Uterus (tissue), 3 donors: ENCODE measurements at regions not wholly inside any gene's neighbourhood (a gene's known extent, or its start where the extent isn't known, plus 50 kb on each side); places are given as distances from the start of the nearest gene placed in this dataset.
"Not testable (repeated sequence)": the region's sequence is repeated elsewhere in the genome, so short reads cannot be mapped to it uniquely, and the experiment has no call there.

Experiments used
- DNase-seq, 2 donors: peaks; one replicate each; pipeline ENCODE4 v3.0.0-alpha.2; 2019 to 2020
- H3K27ac ChIP-seq, 2 donors: fragments of 200-600 bp; sonication (generic); 1 replicate in 1 of 2; 2 replicates in 1 of 2; pipeline ENCODE4 v1.5.1; 2016 to 2018
- H3K27me3 ChIP-seq, 2 donors: fragments of 200-600 bp; sonication (generic); one replicate each; pipeline ENCODE4 v1.5.1; 2018 to 2019; ENCODE audit warnings: control low read depth in 1 of 2
- H3K36me3 ChIP-seq, 2 donors: fragments of 200-600 bp; sonication (generic); one replicate each; pipeline ENCODE4 v1.5.1; 2019; ENCODE audit warnings: control low read depth in 1 of 2
- H3K4me1 ChIP-seq, 2 donors: fragments of 200-600 bp; sonication (generic); one replicate each; pipeline ENCODE4 v1.5.1; 2018 to 2019; ENCODE audit warnings: control low read depth in 1 of 2
- H3K4me3 ChIP-seq, 2 donors: fragments of 200-600 bp; sonication (generic); 1 replicate in 1 of 2; 2 replicates in 1 of 2; pipeline ENCODE4 v1.5.1; 2018 to 2019; ENCODE audit warnings: mild to moderate bottlenecking in 1 of 2
- H3K9me3 ChIP-seq, 2 donors: fragments of 200-600 bp; sonication (generic); one replicate each; pipeline ENCODE4 v1.5.1; 2019; ENCODE audit warnings: control low read depth in 1 of 2
- POLR2A ChIP-seq, 2 donors: fragments of 450-650 bp; IDR thresholded peaks; one replicate each; pipeline ENCODE4 v1.6.1; 2016; ENCODE audit warnings: antibody characterized with exemption in 2 of 2, mild to moderate bottlenecking in 1 of 2, moderate library complexity in 1 of 2
- intact Hi-C: fragments of 100-400 bp; cut with DNase I; formaldehyde crosslinking; loops from one replicate; pipeline ENCODE4 v1.15.1; 2023; ENCODE audit warnings: low total_unique reads
- TF ChIP-seq, protein P1 (sequence below), 4 experiments: fragments of 200-600 bp in 2 of 4; fragments of 450-650 bp in 2 of 4; sonication (generic) in 2 of 4; IDR thresholded peaks; one replicate each; pipeline ENCODE4 v1.5.1; 2016 to 2019; ENCODE audit warnings: antibody characterized with exemption in 4 of 4, mild to moderate bottlenecking in 2 of 4, moderate library complexity in 1 of 4
- donor health status: DM: yes; HTN: yes; CAD: no.

DNA sequence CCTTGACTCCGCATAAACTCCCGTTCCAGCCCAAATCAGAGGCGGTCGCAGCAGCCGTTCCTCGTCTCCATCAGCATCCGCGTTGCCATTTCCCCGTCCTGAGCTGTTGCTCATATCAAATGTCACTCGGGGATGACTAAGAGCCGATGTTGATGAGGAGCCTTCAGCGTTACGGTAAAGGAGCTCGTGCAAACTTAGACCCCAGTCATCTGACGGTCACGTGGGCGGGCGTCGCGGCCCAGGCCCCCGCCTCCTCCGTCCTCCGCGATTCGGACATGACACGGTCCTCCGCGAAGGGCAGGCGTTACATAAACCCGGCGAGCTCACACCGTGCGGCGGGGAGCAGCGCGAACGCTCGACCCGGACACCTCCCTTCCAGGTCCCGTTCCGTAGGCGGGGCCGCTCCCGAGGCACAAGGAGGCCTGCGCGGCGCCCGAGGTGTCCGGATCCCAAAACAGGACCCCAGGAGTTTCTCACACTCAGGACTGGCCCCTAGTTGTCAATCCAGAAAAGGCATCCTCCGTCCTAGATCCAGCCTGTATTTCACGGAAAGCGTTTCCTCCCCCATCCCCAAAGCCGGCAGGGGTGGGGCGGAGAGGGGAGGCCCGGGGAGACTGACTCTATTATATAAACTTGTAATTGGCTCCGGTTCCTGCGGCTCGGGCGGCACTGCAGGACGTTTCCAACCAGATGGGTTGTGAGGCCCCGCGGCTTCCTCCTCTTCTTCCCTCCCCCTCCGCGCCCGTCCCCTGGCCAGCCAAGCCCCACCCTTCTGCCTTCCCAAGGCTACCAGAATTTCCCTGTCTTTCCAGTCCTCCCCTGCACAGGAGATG, 100.0 kb upstream of the IGF1R start:
- no peaks in the 10 kb centered on the region for H3K9me3 ChIP-seq
- no peaks in the 10 kb centered on the region for H3K4me1 ChIP-seq
- peak overlapping the region; percentile 81 to 85 for H3K27ac ChIP-seq
- TF ChIP-seq POLR2A (IDR thresholded peaks at IDR 0.05), result peak in 1 of 2 donors; percentile 42
- TF ChIP-seq, protein P1, sequence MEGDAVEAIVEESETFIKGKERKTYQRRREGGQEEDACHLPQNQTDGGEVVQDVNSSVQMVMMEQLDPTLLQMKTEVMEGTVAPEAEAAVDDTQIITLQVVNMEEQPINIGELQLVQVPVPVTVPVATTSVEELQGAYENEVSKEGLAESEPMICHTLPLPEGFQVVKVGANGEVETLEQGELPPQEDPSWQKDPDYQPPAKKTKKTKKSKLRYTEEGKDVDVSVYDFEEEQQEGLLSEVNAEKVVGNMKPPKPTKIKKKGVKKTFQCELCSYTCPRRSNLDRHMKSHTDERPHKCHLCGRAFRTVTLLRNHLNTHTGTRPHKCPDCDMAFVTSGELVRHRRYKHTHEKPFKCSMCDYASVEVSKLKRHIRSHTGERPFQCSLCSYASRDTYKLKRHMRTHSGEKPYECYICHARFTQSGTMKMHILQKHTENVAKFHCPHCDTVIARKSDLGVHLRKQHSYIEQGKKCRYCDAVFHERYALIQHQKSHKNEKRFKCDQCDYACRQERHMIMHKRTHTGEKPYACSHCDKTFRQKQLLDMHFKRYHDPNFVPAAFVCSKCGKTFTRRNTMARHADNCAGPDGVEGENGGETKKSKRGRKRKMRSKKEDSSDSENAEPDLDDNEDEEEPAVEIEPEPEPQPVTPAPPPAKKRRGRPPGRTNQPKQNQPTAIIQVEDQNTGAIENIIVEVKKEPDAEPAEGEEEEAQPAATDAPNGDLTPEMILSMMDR (IDR thresholded peaks at IDR 0.05), result peak in 1 of 4 experiments; percentile 30
- H3K36me3 ChIP-seq, result no peaks in the 10 kb centered on the region
- peak; percentile 70 to 77 for DNase-seq
- no peaks in the 10 kb centered on the region for H3K27me3 ChIP-seq
- H3K4me3 ChIP-seq, result peak overlapping the region; percentile 49 to 62
- intact Hi-C loops, result no loop called here

GRCh38 chr15:98549003-98549402, 99.3 kb upstream of the IGF1R start:
- H3K9me3 ChIP-seq, result no peaks in the 10 kb centered on the region
- H3K4me3 ChIP-seq, result peak overlapping the region; percentile 49 to 62
- no peaks in the 10 kb centered on the region for H3K36me3 ChIP-seq
- intact Hi-C loops, result no loop called here
- peak overlapping the region; percentile 81 to 85 for H3K27ac ChIP-seq
- H3K4me1 ChIP-seq, result no peaks in the 10 kb centered on the region
- TF ChIP-seq POLR2A (IDR thresholded peaks at IDR 0.05), result no peak
- TF ChIP-seq, protein P1 (IDR thresholded peaks at IDR 0.05), result no peak
- DNase-seq, result no peak
- H3K27me3 ChIP-seq, result no peaks in the 10 kb centered on the region

GRCh38 chr15:98549741-98550140, 98.6 kb upstream of the IGF1R start:
- DNase-seq, result no peak
- intact Hi-C loops, result no loop called here
- TF ChIP-seq POLR2A (IDR thresholded peaks at IDR 0.05), result no peak
- TF ChIP-seq, protein P1 (IDR thresholded peaks at IDR 0.05), result no peak
- H3K9me3 ChIP-seq, result no peaks in the 10 kb centered on the region
- H3K4me1 ChIP-seq, result no peaks in the 10 kb centered on the region
- no peak overlapping the region for H3K4me3 ChIP-seq
- no peak overlapping the region for H3K27ac ChIP-seq
- no peaks in the 10 kb centered on the region for H3K36me3 ChIP-seq
- no peaks in the 10 kb centered on the region for H3K27me3 ChIP-seq

- H3K4me3 ChIP-seq, H3K4me1 ChIP-seq, H3K27ac ChIP-seq, H3K27me3 ChIP-seq, intact Hi-C loops, H3K9me3 ChIP-seq, DNase-seq, H3K36me3 ChIP-seq: not testable (repeated sequence)
Observed at GRCh38 chr15:98550363-98550762, 98.0 kb upstream of the IGF1R start.

DNA sequence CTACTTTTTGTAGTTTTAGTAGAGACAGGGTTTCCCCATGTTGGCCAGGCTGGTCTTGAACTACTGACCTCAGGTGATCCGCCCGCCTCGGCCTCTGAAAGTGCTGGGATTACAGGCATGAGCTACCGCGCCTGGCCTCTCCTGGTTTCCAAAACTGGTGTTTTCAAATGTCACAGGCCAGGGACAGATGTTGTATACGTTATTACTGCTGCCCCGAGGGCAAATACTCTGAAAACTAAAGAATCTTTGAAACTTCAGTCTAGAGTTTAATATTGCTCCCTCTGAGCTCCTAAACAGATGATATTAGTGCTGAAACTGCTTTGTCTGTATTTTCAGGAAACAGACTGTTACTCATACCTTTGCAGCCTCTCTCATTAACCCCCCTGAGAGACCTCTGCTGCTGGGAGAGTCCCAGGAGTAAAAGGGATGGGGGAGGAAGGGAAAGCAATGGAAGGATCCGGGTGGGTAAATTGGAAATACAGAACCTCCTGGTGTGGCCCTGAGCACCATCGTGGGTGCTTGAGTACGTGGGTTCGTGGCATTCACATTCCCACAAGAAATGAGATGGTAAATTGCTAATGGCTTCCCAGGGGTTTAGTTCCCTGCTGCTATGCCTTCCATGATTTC, 96.3 kb upstream of the IGF1R start:
- intact Hi-C loops, result no loop called here

More for the DNA sequence above, 96.3 kb upstream of the IGF1R start:
- Histone ChIP-seq H3K36me3 (no peaks in the 10 kb centered on the region), H3K4me1 (no peaks in the 10 kb centered on the region), H3K27me3 (no peaks in the 10 kb centered on the region), H3K4me3 (no peak overlapping the region), H3K27ac (no peak overlapping the region), H3K9me3 (no peaks in the 10 kb centered on the region)
- DNase-seq, result no peak
- no peak for TF ChIP-seq POLR2A (IDR thresholded peaks at IDR 0.05)
- TF ChIP-seq, protein P1 (IDR thresholded peaks at IDR 0.05), result no peak
